ENCODE measurements at regions not wholly inside any gene's neighbourhood (a gene's known extent, or its start where the extent isn't known, plus 50 kb on each side); places are given as distances from the start of the nearest gene placed in this dataset.
A peak's percentile ranks its signal among the peaks of the same experiment; 100 is the strongest.

DNA sequence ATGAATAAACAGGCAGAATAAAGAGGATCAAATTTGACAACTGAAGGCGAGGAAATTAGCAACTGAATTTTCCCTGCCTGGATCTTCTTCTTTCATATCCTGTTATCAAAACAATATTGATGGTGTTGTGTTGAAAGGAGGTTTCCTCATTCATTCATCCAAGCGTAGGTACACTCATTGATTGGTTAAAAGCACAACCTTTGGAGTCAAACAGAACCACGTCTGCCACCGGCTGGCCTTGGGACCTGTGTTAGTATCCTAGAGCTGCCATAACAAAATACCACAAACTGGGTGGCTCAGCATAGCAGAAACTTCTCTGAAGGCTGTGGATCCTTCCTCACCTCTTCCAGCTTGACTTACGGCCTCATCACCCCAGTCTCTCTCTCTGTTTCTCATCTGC is 268.6 kb upstream of the PWP1 start (continued):
- TF ChIP-seq CTCF (CRISPR knock-in tag; IDR thresholded peaks at IDR 0.05) (0 out of 2 replicates have a peak, but pooled peaks have one; percentile 13), RBM39 (IDR thresholded peaks at IDR 0.05; ENCODE audit: low read depth, low read length, poor library complexity, severe bottlenecking) (no peak), SALL1 (CRISPR knock-in tag; IDR thresholded peaks at IDR 0.05) (peak; percentile 48), CREM (IDR thresholded peaks at IDR 0.05) (peak; percentile 30; the same call in 1 of the 2 replicates), CREM (CRISPR knock-in tag; IDR thresholded peaks at IDR 0.05) (no peak), HOMEZ (CRISPR knock-in tag; IDR thresholded peaks at IDR 0.05; ENCODE audit: low read depth) (peak; percentile 29; the same call in 1 of the 2 replicates), ZNF644 (CRISPR knock-in tag; IDR thresholded peaks at IDR 0.05; ENCODE audit: low read depth) (peak; percentile 50; the same call in 1 of the 2 replicates), BCL6 (CRISPR knock-in tag; IDR thresholded peaks at IDR 0.05) (0 out of 2 replicates have a peak, but pooled peaks have one; percentile 27), NCOA2 (CRISPR knock-in tag; IDR thresholded peaks at IDR 0.05) (0 out of 2 replicates have a peak, but pooled peaks have one; percentile 28), ZMYM3 (CRISPR knock-in tag; IDR thresholded peaks at IDR 0.05) (peak; percentile 52; the same call in 1 of the 2 replicates), TEAD3 (CRISPR knock-in tag; optimal IDR thresholded peaks at IDR 0.05; ENCODE audit: borderline replicate concordance) (peak; percentile 37), BRF2 (CRISPR knock-in tag; IDR thresholded peaks at IDR 0.05) (no peak), POGZ (CRISPR knock-in tag; IDR thresholded peaks at IDR 0.05) (peak; percentile 62), CEBPB (IDR thresholded peaks at IDR 0.05; ENCODE audit: borderline replicate concordance, low read depth, low read length) (peak; percentile 38; the same call in 1 of the 2 replicates), FOXK1 (CRISPR knock-in tag; IDR thresholded peaks at IDR 0.05; ENCODE audit: borderline replicate concordance, low read depth) (peak; percentile 10; the same call in 1 of the 2 replicates)
- TF ChIP-seq, protein P1, sequence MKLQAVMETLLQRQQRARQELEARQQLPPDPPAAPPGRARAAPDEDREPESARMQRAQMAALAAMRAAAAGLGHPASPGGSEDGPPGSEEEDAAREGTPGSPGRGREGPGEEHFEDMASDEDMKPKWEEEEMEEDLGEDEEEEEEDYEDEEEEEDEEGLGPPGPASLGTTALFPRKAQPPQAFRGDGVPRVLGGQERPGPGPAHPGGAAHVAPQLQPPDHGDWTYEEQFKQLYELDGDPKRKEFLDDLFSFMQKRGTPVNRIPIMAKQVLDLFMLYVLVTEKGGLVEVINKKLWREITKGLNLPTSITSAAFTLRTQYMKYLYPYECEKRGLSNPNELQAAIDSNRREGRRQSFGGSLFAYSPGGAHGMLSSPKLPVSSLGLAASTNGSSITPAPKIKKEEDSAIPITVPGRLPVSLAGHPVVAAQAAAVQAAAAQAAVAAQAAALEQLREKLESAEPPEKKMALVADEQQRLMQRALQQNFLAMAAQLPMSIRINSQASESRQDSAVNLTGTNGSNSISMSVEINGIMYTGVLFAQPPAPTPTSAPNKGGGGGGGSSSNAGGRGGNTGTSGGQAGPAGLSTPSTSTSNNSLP (IDR thresholded peaks at IDR 0.05; ENCODE audit: low read depth, low read length), result peak; percentile 82
- TF ChIP-seq, protein P2, sequence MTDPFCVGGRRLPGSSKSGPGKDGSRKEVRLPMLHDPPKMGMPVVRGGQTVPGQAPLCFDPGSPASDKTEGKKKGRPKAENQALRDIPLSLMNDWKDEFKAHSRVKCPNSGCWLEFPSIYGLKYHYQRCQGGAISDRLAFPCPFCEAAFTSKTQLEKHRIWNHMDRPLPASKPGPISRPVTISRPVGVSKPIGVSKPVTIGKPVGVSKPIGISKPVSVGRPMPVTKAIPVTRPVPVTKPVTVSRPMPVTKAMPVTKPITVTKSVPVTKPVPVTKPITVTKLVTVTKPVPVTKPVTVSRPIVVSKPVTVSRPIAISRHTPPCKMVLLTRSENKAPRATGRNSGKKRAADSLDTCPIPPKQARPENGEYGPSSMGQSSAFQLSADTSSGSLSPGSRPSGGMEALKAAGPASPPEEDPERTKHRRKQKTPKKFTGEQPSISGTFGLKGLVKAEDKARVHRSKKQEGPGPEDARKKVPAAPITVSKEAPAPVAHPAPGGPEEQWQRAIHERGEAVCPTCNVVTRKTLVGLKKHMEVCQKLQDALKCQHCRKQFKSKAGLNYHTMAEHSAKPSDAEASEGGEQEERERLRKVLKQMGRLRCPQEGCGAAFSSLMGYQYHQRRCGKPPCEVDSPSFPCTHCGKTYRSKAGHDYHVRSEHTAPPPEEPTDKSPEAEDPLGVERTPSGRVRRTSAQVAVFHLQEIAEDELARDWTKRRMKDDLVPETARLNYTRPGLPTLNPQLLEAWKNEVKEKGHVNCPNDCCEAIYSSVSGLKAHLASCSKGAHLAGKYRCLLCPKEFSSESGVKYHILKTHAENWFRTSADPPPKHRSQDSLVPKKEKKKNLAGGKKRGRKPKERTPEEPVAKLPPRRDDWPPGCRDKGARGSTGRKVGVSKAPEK (CRISPR knock-in tag; IDR thresholded peaks at IDR 0.05; ENCODE audit: borderline replicate concordance), result no peak
- TF ChIP-seq, protein P3, sequence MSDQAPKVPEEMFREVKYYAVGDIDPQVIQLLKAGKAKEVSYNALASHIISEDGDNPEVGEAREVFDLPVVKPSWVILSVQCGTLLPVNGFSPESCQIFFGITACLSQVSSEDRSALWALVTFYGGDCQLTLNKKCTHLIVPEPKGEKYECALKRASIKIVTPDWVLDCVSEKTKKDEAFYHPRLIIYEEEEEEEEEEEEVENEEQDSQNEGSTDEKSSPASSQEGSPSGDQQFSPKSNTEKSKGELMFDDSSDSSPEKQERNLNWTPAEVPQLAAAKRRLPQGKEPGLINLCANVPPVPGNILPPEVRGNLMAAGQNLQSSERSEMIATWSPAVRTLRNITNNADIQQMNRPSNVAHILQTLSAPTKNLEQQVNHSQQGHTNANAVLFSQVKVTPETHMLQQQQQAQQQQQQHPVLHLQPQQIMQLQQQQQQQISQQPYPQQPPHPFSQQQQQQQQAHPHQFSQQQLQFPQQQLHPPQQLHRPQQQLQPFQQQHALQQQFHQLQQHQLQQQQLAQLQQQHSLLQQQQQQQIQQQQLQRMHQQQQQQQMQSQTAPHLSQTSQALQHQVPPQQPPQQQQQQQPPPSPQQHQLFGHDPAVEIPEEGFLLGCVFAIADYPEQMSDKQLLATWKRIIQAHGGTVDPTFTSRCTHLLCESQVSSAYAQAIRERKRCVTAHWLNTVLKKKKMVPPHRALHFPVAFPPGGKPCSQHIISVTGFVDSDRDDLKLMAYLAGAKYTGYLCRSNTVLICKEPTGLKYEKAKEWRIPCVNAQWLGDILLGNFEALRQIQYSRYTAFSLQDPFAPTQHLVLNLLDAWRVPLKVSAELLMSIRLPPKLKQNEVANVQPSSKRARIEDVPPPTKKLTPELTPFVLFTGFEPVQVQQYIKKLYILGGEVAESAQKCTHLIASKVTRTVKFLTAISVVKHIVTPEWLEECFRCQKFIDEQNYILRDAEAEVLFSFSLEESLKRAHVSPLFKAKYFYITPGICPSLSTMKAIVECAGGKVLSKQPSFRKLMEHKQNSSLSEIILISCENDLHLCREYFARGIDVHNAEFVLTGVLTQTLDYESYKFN (CRISPR knock-in tag; conservative IDR thresholded peaks at IDR 0.05), result peak; percentile 76
